Stimulated activated CD4-positive, alpha-beta T cell treated with anti-CD3 and anti-CD28 coated beads, Interleukin-4, amount 100 ng/mL, for 4 hours (primary cell): ENCODE measurements at regions not wholly inside any gene's neighbourhood (a gene's known extent, or its start where the extent isn't known, plus 50 kb on each side); places are given as distances from the start of the nearest gene placed in this dataset.
"Not testable (repeated sequence)": the region's sequence is repeated elsewhere in the genome, so short reads cannot be mapped to it uniquely, and the experiment has no call there.

Experiments used
- DNase-seq, 2 experiments: peaks; one replicate each; pipeline ENCODE4 v3.0.0-alpha.2; 2020

DNA sequence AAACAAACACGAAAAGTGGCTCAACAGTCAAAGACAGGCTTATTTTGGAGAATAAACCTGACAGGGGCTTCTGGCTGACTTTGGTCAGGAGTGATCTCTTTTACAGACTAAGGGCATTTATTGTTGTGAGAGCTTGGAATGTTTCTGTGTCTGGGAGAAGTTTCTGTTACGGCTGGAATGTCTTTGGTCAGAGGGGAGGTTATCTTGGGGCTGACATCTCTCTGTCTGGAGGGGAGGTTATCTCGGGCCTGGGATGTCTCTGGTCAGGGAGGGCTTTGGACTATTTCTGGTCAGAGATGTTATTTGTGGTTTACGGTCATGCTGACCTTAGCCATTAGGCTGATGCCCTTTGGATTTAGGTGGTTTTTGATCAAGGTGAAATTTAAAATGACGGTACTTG, 345.5 kb upstream of the FSIP2 start:
- DNase-seq: no peak

GRCh38 chr2:185402474-185402873, 336.1 kb upstream of the FSIP2 start:
- DNase-seq: no peak

- DNase-seq: no peak
These were observed 334.0 kb upstream of the FSIP2 start for GRCh38 chr2:185404578-185404977.

GRCh38 chr2:185417111-185417510, 321.5 kb upstream of the FSIP2 start:
- DNase-seq: no peak

GRCh38 chr2:185417688-185418087, 320.9 kb upstream of the FSIP2 start:
- DNase-seq: no peak

GRCh38 chr2:185424958-185425629, 313.5 kb upstream of the FSIP2 start:
- peak; percentile 1 to 21 for DNase-seq

DNA sequence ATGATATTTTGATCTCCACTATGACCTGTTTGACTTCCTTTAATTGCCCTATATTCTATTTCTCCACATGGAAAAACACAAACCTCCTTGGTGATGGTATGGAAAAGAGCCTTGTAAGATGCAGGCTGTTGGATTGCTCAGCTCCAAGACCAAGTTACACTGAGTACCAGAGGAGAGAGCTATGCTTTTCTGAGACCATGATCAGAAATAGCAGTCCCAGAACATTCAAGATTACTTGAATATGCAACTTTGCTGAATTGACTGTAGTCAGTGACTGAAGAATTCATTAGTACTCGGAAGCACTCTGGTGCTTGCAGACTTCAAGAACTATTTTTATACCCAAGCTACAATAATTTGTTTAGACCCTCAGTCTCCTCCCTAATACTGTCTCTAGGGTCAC, 310.6 kb upstream of the FSIP2 start:
- no peak for DNase-seq

GRCh38 chr2:185433824-185434223, 304.8 kb upstream of the FSIP2 start:
- no peak for DNase-seq

GRCh38 chr2:185436787-185437372, 301.7 kb upstream of the FSIP2 start:
- DNase-seq: no peak

DNA sequence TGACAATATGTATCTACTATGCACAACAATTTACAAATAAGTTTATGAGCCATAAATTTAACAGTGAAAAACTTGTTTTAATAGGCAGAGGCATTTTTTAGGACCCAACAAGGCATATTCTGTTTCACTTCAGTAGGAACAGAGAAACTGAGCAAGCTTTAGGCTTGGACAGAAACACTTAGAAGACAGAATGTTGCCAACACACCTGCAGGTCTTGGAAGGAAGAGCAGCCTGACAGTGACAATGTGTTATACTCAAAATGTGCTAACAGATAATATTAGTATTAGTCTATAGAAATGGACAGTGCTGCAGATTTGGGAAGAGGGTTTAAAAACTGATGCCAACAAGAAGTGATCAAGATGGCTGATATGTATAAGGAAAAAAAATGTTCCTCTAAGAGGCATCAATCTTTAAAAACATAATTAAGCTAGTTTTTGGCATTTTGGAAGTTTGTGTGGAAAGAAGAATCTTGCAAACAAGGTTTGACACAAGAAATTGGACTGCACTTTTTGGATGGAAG, 297.1 kb upstream of the FSIP2 start:
- DNase-seq: no peak

DNA sequence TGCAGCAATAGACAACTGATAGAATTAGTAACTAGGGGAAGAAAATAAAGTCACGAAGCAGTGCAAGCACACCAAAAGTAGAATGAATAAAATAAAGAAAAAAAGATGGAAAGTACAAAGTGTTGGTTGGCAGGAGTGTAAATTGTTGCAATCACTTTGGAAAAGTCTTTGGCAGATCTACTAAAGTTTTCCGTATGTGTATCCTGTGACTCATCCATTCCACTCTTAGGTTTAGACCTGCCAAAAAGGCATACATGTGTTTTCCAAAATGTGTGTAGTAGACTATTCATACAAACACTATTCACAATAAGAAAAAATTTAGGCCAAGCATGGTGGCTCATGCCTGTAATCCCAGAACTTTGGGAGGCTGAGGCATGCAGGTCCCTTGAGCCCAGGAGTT, 282.1 kb upstream of the FSIP2 start:
- no peak for DNase-seq

DNA sequence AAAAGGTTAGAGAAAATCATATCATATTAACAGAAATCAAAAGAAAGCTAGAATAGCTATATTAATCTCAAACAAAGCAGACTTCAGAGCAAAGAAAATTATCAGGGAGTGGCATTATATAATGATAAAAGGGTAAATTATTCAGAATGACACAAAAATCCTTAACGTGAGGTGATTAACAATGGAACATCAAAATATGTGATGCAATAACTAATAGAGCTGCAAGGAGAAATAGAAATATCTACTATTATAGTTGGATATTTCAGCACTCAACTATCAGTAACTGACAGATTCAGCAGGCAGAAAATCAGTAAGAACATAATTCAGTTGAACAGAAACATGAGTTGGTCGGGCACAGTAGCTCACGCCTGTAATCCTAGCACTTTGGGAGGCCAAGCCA, 275.1 kb upstream of the FSIP2 start:
- DNase-seq: no peak

GRCh38 chr2:185466915-185467314, 271.7 kb upstream of the FSIP2 start:
- DNase-seq: no peak

DNA sequence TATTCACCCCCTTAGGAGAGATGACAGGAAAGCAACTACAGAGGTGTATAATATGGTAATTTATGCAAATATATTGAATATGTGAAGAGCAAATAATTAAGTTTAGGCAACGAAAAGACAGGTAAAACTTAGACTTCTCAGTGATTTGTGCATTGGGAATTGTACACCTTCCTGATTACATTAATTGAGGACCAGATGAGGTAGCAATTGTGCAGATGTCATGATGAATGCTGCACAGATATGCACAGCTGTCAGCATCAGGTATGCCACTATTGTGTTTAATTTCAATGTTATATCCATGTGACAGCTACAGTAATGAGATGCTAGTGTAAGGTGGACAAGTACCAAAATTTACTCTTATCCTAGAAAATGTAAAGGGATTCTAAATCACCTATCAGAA, 267.2 kb upstream of the FSIP2 start:
- DNase-seq: no peak

- no peak for DNase-seq
These were observed 266.0 kb upstream of the FSIP2 start for GRCh38 chr2:185472574-185472973.

DNA sequence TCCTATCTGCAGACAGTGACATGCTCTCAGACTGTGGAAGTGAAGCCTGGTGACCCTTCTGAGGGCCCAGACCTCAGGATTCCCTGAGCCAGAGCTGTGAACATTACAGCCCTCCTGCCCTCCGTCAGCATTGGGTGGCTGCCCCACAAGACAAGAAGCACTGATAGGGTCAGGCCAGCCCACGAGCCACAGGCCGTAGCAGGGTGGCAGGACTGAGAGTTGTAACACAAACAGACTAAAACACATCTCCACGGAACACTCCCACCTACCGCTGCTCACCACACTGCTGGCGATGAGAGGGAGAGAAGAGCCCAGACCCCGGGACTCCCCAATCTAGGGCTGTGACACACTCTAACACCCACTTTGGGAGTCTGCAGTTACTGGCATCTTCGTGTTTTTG, 264.8 kb upstream of the FSIP2 start:
- DNase-seq: no peak

- DNase-seq: no peak
These were observed 262.7 kb upstream of the FSIP2 start for GRCh38 chr2:185475914-185476313.

DNA sequence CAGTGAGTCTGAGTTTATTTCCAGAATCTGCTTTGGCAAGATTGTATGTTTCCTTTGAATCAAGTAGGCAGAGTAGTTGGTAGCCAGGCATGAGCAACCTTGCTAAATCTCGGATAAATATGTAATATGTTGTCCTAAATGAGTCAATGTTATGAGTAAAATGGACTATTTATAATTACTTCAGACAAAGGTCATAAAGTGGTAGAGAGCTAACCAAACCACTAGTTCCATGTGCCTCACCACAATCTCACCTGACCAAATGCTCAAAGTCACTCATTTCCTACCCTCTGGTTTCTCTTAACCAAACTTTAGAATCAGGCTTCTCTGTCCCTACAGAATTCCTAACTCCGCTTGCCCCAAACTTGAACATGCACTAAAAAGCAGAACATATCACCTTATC, 261.2 kb upstream of the FSIP2 start:
- DNase-seq: no peak

DNA sequence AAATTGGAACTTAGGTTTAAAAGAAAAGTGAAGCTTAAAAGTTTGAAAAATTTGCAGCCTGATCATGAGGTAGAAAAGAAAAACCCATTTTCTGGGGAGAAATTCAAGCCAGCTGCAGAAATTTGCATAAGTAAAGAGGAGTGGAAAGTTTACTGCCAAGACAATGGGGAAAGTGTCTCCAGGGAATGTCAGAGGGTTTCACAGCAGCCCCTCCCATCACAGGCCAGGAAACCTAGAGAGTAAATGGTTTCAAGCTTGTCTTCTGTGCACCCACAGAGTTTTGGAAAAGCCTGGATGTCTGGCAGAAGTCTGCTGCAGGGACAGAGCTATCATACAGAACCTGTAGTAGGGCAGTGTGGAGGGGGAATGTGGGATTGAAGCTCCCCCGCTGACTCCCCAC, 254.0 kb upstream of the FSIP2 start:
- no peak for DNase-seq

DNA sequence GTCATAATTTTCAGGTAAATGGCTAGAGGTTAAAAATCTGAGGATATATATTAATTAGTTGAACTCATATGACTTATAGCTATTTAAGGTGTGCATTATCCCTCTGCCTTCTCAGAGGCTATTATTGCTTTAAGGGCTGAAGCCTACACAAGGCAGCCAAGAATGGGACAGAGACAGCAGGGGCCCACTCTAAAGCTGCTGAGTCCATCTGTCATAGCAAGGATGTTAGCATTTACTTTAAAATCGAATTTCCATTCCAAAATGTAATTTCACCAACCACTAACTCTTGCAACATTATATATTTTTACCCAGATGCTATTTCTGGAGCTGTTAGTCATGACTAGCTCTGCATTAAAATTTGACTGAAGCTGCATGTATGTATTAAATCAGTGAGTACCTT, 236.3 kb upstream of the FSIP2 start:
- no peak for DNase-seq

DNA sequence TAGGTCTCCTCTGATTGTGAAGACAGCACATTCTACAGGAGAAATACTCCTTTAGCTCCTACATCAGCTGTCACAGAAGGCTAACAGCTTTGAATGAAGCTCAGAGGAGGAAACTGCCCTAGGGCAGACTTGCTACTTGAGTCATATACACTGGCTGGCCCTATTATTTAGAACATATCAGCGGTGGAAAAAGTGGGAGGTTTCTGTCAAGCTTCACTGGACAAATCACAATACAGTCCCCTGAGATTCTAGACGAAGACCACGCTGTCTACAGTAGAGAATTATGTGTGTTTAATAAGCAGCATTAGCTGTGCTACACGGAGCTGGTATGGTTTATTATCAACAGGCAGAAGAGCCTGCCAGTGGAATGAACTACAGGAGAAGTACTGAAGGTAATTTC, 230.9 kb upstream of the FSIP2 start:
- no peak for DNase-seq

- no peak for DNase-seq
These were observed 228.5 kb upstream of the FSIP2 start for GRCh38 chr2:185510060-185510459.

GRCh38 chr2:185511925-185512324, 226.7 kb upstream of the FSIP2 start:
- no peak for DNase-seq

DNA sequence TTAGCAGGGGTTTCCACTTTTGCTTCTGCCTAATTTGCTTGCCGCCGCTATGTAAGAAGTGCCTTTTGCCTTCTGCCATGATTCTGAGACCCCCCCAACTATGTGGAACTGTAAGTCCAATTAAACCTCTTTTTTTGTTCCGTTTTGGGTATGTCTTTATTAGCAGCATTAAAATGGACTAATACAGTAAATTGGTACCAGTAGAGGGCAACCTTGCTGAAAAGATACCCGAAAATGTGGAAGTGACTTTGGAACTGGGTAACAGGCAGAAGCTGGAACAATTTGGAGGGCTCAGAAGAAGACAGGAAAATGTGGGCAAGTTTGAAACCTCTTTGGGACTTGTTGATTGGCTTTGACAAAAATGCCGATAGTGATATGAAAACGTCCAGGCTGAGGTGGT, 216.1 kb upstream of the FSIP2 start:
- no peak for DNase-seq

DNA sequence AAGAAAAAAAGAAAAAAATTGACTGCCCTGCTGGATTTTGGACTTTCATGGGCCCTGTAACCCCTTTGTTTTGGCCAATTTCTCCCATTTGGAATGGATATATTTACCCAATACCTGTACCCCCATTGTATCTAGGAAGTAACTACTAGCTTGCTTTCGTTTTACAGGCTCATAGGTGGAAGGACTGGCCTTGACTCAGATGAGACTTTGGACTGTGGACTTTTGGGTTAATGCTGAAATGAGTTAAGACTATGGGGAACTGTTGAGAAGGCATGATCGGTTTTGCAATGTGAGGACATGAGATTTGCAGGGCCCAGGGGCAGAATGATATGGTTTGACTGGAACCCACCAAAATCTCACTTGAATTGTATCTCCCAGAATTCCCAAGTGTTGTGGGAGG, 214.4 kb upstream of the FSIP2 start:
- DNase-seq: not testable (repeated sequence)
